Cardiac septum (tissue), 1 donor: ENCODE measurements at regions not wholly inside any gene's neighbourhood (a gene's known extent, or its start where the extent isn't known, plus 50 kb on each side); places are given as distances from the start of the nearest gene placed in this dataset.

Experiments used
- DNase-seq: peaks from one replicate; pipeline ENCODE4 v3.0.0-alpha.2; 2020; ENCODE audit warnings: low spot score
- intact Hi-C: fragments of 100-400 bp; cut with DNase I; formaldehyde crosslinking; loops from one replicate; pipeline ENCODE4 v1.14.0; 2022
- donor health status: DM: no; HTN: no; CAD: no.

GRCh38 chr12:58819345-58819744 lies 101.0 kb downstream of the LRIG3 start:
- intact Hi-C loops, result no loop called here
- DNase-seq, result no peak

DNA sequence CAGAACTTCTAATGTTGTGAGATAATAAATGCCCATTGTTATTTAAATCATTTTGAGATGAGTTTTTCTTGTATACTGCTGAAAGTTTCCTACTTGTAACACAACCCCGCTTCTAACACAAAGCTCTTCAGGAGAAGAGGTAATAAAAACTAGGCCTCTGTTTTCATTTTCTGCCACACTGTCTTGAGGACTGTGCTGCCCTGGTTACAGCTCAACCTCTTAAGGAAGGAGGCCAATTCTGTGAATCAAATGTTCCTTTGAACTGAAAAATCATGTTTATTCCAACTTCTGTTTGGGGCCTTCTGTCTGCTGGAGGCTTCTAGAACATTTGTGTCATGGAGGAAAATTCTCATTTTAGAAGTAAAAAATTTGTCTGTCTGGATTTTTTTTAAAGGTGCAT lies 100.3 kb downstream of the LRIG3 start:
- intact Hi-C loops, result no loop called here
- no peak for DNase-seq
